ENCODE measurements at regions not wholly inside any gene's neighbourhood (a gene's known extent, or its start where the extent isn't known, plus 50 kb on each side); places are given as distances from the start of the nearest gene placed in this dataset.

GRCh38 chr13:97757807-97758206 lies 195.7 kb upstream of the IPO5 start:
- Mint-ChIP-seq H3K9me3 (peaks cover 0 to 13% of the 10 kb centered on the region in 2 donors), H3K4me1 (no peaks in the 10 kb centered on the region), H3K4me3 (no peak overlapping the region), H3K27ac (no peak overlapping the region), H3K36me3 (no peaks in the 10 kb centered on the region), H3K27me3 (ENCODE audit: low read depth in 2 of 2) (no peaks in the 10 kb centered on the region)
- Histone ChIP-seq H3K27me3 (ENCODE audit: control insufficient read depth, insufficient read depth, low read length) (no peaks in the 10 kb centered on the region), H3K9me3 (ENCODE audit: control insufficient read depth, insufficient read depth, low read length) (no peaks in the 10 kb centered on the region), H3K36me3 (ENCODE audit: control insufficient read depth, insufficient read depth, low read length) (no peaks in the 10 kb centered on the region), H3K4me1 (ENCODE audit: control insufficient read depth, insufficient read depth, low read length) (no peaks in the 10 kb centered on the region), H3K27ac (ENCODE audit: low read length) (no peak overlapping the region), H3K4me3 (ENCODE audit: low read length) (no peak overlapping the region)
- ATAC-seq (no peak), DNase-seq (no peak)
- no peak for TF ChIP-seq CTCF (IDR thresholded peaks at IDR 0.05)
- intact Hi-C loops (cut with micrococcal nuclease), result no loop called here
- WGBS (ENCODE audit: insufficient coverage), result 87% methylated on average over 4 of the region's 4 CpGs

- intact Hi-C loops (cut with micrococcal nuclease), result no loop called here
- no peak for DNase-seq
- Mint-ChIP-seq H3K27me3 (ENCODE audit: low read depth in 2 of 2) (no peaks in the 10 kb centered on the region), H3K27ac (no peak overlapping the region), H3K9me3 (peaks cover 0 to 11% of the 10 kb centered on the region in 2 donors), H3K36me3 (no peaks in the 10 kb centered on the region), H3K4me3 (no peak overlapping the region), H3K4me1 (no peaks in the 10 kb centered on the region)
- no peak for ATAC-seq
- no peaks in the 10 kb centered on the region for H3K4me1 ChIP-seq (ENCODE audit: control insufficient read depth, insufficient read depth, low read length)
- no peaks in the 10 kb centered on the region for H3K27me3 ChIP-seq (ENCODE audit: control insufficient read depth, insufficient read depth, low read length)
- no peak overlapping the region for H3K4me3 ChIP-seq (ENCODE audit: low read length)
- WGBS (ENCODE audit: insufficient coverage), result 47% methylated on average over 3 of the region's 3 CpGs
- H3K36me3 ChIP-seq (ENCODE audit: control insufficient read depth, insufficient read depth, low read length), result no peaks in the 10 kb centered on the region
- no peak overlapping the region for H3K27ac ChIP-seq (ENCODE audit: low read length)
- no peak for TF ChIP-seq CTCF (IDR thresholded peaks at IDR 0.05)
- H3K9me3 ChIP-seq (ENCODE audit: control insufficient read depth, insufficient read depth, low read length), result no peaks in the 10 kb centered on the region
Measured at GRCh38 chr13:97758317-97758716, 195.2 kb upstream of the IPO5 start.

- Histone ChIP-seq H3K9me3 (ENCODE audit: control insufficient read depth, insufficient read depth, low read length) (no peaks in the 10 kb centered on the region), H3K4me1 (ENCODE audit: control insufficient read depth, insufficient read depth, low read length) (no peaks in the 10 kb centered on the region), H3K27ac (ENCODE audit: low read length) (no peak overlapping the region), H3K27me3 (ENCODE audit: control insufficient read depth, insufficient read depth, low read length) (no peaks in the 10 kb centered on the region), H3K4me3 (ENCODE audit: low read length) (no peak overlapping the region), H3K36me3 (ENCODE audit: control insufficient read depth, insufficient read depth, low read length) (no peaks in the 10 kb centered on the region)
- DNase-seq (no peak), ATAC-seq (no peak)
- intact Hi-C loops (cut with micrococcal nuclease), result no loop called here
- no peak overlapping the region for H3K4me3 Mint-ChIP-seq
- WGBS (ENCODE audit: insufficient coverage), result 68% methylated on average over 2 of the region's 3 CpGs
- H3K27ac Mint-ChIP-seq, result no peak overlapping the region
- H3K4me1 Mint-ChIP-seq, result no peaks in the 10 kb centered on the region
- H3K36me3 Mint-ChIP-seq, result no peaks in the 10 kb centered on the region
- no peak for TF ChIP-seq CTCF (IDR thresholded peaks at IDR 0.05)
- no peaks in the 10 kb centered on the region for H3K27me3 Mint-ChIP-seq (ENCODE audit: low read depth in 2 of 2)
- H3K9me3 Mint-ChIP-seq, result peaks cover 5 to 8% of the 10 kb centered on the region in 2 donors
Measured at GRCh38 chr13:97761796-97762540, 191.5 kb upstream of the IPO5 start.

GRCh38 chr13:97766749-97767148 lies 186.7 kb upstream of the IPO5 start:
- Mint-ChIP-seq H3K9me3 (peaks cover 6 to 9% of the 10 kb centered on the region in 2 donors), H3K27ac (no peak overlapping the region), H3K27me3 (ENCODE audit: low read depth in 2 of 2) (no peaks in the 10 kb centered on the region), H3K4me1 (no peaks in the 10 kb centered on the region), H3K4me3 (no peak overlapping the region), H3K36me3 (no peaks in the 10 kb centered on the region)
- H3K9me3 ChIP-seq (ENCODE audit: control insufficient read depth, insufficient read depth, low read length), result no peaks in the 10 kb centered on the region
- no peaks in the 10 kb centered on the region for H3K27me3 ChIP-seq (ENCODE audit: control insufficient read depth, insufficient read depth, low read length)
- no peak for TF ChIP-seq CTCF (IDR thresholded peaks at IDR 0.05)
- ATAC-seq (no peak), DNase-seq (no peak)
- H3K36me3 ChIP-seq (ENCODE audit: control insufficient read depth, insufficient read depth, low read length), result no peaks in the 10 kb centered on the region
- no peak overlapping the region for H3K4me3 ChIP-seq (ENCODE audit: low read length)
- WGBS (ENCODE audit: insufficient coverage), result 56% methylated on average over 1 of the region's 1 CpG
- H3K4me1 ChIP-seq (ENCODE audit: control insufficient read depth, insufficient read depth, low read length), result no peaks in the 10 kb centered on the region
- no peak overlapping the region for H3K27ac ChIP-seq (ENCODE audit: low read length)
- intact Hi-C loops (cut with micrococcal nuclease), result no loop called here

Data from natural killer cell (primary cell).